ENCODE measurements at regions not wholly inside any gene's neighbourhood (a gene's known extent, or its start where the extent isn't known, plus 50 kb on each side); places are given as distances from the start of the nearest gene placed in this dataset.
A peak's percentile ranks its signal among the peaks of the same experiment; 100 is the strongest.
"Not testable (repeated sequence)": the region's sequence is repeated elsewhere in the genome, so short reads cannot be mapped to it uniquely, and the experiment has no call there.

GRCh38 chr14:83297361-83297760, 1763.7 kb upstream of the SEL1L start:
- TF ChIP-seq CTCF (conservative IDR thresholded peaks at IDR 0.05; ENCODE audit: low read length) = no peak
- H3K4me3 ChIP-seq (ENCODE audit: low read length) = no peak overlapping the region
- DNase-seq (ENCODE audit: low read depth) = no peak

GRCh38 chr14:83298016-83298415, 1764.4 kb upstream of the SEL1L start:
- not testable (repeated sequence) for H3K4me3 ChIP-seq (ENCODE audit: low read length); DNase-seq (ENCODE audit: low read depth)

- peak; percentile 23 for DNase-seq (ENCODE audit: low read depth)
- no peak overlapping the region for H3K4me3 ChIP-seq (ENCODE audit: low read length)
- peak; percentile 94 for TF ChIP-seq CTCF (conservative IDR thresholded peaks at IDR 0.05; ENCODE audit: low read length)
These were observed 1766.9 kb upstream of the SEL1L start for GRCh38 chr14:83300476-83301064.

- no peak for TF ChIP-seq CTCF (conservative IDR thresholded peaks at IDR 0.05; ENCODE audit: low read length)
- no peak for DNase-seq (ENCODE audit: low read depth)
- no peak overlapping the region for H3K4me3 ChIP-seq (ENCODE audit: low read length)
These were observed 1768.1 kb upstream of the SEL1L start for GRCh38 chr14:83301791-83302190.

GRCh38 chr14:83309211-83309610, 1775.6 kb upstream of the SEL1L start:
- TF ChIP-seq CTCF (conservative IDR thresholded peaks at IDR 0.05; ENCODE audit: low read length) = no peak
- H3K4me3 ChIP-seq (ENCODE audit: low read length) = no peak overlapping the region
- DNase-seq (ENCODE audit: low read depth) = no peak

- TF ChIP-seq CTCF (conservative IDR thresholded peaks at IDR 0.05; ENCODE audit: low read length) = no peak
- DNase-seq (ENCODE audit: low read depth) = no peak
- no peak overlapping the region for H3K4me3 ChIP-seq (ENCODE audit: low read length)
These were observed 1776.2 kb upstream of the SEL1L start for GRCh38 chr14:83309833-83310232.

- no peak for TF ChIP-seq CTCF (conservative IDR thresholded peaks at IDR 0.05; ENCODE audit: low read length)
- no peak for DNase-seq (ENCODE audit: low read depth)
- H3K4me3 ChIP-seq (ENCODE audit: low read length) = no peak overlapping the region
These were observed 1778.9 kb upstream of the SEL1L start for GRCh38 chr14:83312511-83312910.

- DNase-seq (ENCODE audit: low read depth) = no peak
- TF ChIP-seq CTCF (conservative IDR thresholded peaks at IDR 0.05; ENCODE audit: low read length) = no peak
- no peak overlapping the region for H3K4me3 ChIP-seq (ENCODE audit: low read length)
These were observed 1781.1 kb upstream of the SEL1L start for GRCh38 chr14:83314764-83315163.
